ENCODE measurements at regions not wholly inside any gene's neighbourhood (a gene's known extent, or its start where the extent isn't known, plus 50 kb on each side); places are given as distances from the start of the nearest gene placed in this dataset.
A peak's percentile ranks its signal among the peaks of the same experiment; 100 is the strongest.

DNA sequence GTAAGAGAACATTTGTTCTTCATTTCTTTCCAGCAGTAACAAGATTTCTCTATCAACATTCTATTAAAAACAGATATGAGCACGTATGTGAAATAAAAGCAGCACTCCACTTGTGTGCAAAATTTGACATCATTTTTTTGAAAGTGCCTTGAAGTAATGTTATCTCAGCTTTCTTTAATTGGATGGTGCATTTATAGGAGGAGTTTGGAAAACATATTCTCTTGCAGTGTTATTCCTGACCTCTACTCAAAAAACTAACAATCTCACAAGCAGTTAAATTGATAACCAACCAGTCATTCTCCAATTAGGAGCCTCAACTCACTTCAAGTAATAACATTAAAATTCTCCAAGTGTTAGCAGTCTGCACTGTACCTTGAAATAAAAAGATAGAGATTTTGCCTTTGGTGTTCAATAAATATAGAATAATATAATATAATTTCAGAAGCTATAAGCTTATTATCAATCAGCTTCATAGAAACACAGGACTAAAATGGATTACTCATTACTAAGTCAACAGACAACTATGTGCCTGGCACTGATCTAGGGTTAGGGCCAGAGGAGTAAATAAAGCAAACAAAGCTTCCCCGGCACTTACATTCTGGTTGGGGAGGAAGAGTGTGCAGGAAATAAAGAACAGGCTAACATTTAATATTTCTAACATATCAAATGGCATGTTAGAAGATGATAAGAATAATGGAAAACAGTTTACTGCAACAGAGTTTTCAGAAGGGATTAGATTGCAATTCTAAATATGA lies 149.0 kb upstream of the SGK1 start:
- peak; percentile 53 for DNase-seq (ENCODE audit: low spot score)

DNA sequence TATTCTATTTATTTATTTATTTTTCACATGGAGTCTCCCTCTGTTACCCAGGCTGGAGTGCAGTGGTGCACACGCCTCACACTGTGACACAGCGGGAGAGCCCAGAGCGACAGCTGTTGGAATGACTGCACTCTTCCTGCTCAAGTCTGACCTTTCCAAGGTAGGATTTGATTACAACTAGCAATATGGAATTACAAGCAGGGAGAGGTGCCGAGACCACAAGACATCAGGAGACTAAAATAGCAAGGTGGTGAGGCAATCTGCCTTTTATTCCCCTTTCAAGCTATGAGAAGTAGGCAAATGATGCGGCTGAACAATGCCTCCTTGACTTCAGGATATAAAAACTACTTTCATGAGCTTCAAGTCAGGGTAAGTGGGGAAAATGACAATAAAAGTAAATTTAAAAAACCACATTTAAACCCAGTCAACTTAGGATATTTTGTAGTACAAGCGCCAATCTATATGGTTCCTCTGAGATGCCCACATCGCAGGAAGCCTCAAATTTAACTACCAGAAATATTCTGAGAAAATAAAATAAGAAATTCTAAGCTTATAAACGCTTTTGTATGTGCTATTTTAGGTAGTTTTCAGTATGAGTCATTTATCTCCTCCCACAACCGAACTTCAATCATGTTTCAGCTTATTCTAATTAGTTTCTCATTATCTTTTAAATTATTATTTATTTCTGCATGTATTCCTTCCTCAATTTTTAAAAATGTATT lies 146.9 kb upstream of the SGK1 start:
- DNase-seq (ENCODE audit: low spot score), result no peak

DNA sequence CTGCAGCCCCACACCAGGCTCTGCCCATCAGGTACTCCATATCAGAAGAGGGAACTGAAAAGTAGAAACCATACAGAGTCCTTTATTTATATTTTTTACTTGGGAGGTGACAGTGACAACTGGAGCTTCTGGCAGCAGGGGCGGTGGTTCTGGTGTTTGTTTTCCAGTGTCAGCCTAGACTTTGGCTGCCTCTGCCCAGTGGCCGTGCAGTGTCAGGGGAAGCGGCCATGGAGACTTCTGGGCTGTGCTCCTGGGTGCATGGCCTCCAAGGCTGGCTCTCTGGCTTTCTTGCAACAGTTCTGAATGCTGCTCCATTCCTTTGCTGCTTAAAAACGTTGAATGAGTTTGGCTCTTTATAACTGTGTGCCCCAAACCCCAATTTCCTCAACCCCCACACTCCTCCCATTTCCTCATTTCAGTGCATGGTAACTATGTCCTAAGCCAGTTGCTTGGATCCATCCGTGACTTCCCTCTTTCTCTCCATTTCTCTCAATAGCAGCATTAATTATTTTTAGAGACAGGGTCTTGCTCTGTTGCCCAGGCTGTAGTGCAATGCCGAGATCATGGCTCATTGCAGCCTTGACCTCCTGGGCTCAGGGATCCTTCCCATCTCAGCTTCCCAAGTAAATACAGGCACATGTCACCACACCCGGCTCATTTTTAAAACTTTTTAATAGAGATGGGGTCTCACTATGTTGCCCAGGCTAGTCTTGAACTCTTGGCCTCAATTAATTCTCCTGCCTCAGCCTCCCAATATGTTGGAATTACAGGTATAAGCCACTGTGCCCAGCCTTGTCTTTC lies 141.1 kb upstream of the SGK1 start:
- DNase-seq (ENCODE audit: low spot score), result no peak

DNA sequence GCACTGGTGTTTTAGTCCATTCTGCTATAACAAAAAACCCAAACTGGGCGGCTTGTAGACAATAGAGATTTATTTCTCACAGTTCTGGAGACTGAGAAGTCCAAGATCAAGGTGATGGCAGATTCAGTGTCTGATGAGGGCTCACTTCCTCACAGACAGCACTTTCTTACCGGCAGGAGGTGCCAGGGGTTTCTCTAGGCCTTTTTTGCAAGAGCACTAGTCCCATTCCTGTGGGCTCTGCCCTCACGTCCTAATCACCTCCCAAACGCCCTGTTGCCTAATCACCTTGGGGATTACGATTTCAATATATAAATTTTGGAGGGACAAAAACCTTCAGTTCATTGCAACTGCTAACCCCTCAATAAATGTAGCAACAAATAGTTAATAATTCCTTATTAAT lies 140.0 kb upstream of the SGK1 start:
- no peak for DNase-seq (ENCODE audit: low spot score)

DNA sequence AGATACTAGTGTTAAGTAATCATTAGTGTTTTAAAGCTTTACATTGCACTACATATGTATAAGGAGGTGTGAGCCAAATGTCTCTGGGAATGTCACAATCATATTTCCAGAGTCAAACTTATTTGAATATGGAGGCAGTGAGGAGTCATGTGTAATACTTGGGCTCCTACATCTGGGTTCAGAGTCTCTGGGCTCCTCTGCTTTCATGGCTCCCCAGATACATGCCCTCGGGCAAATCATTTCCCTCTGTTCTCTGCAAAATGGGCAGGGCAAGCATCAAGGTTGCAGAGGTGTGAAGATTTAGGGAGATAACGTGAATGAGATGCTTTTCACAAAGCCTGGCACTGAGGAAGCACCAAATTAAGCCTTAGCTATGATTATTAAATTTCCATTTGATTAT lies 138.3 kb upstream of the SGK1 start:
- DNase-seq (ENCODE audit: low spot score), result no peak

DNA sequence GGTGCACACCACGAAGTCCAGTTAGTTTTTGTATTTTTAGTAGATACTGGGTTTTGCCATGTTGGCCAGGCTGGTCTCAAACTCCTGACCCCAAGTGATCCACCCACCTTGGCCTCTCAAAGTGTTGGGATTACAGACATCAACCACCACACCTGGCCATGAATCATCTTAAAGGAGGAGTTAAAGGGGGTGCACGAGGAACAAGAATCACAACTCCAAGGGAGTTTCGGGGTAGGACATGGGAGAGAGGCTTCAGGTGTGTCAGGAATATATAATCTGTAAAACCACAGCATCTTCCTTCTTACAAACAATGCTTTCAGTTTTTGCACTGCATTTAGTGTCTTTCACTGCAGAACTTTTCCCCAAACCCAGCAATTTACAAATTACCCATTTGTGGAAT lies 137.4 kb upstream of the SGK1 start:
- DNase-seq (ENCODE audit: low spot score), result no peak

DNA sequence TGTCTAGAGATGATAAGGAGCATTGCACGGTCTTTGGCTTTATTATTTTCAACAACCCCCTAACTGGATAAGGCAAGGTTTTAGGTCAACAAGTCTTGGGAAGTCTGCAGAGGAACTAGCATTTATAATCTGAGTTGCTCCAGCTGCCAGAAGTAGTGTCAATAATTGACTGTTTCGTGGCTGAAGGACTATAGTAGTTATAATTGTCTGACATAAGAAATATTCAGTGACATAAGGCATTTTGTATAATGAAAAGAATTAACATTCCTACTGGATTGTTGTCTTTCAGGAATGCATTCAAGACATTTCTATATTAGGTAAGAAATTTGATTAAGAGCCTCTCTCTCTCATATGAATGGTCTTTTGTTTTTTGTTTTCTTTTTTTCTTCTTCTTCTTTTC lies 136.9 kb upstream of the SGK1 start:
- DNase-seq (ENCODE audit: low spot score), result no peak

DNA sequence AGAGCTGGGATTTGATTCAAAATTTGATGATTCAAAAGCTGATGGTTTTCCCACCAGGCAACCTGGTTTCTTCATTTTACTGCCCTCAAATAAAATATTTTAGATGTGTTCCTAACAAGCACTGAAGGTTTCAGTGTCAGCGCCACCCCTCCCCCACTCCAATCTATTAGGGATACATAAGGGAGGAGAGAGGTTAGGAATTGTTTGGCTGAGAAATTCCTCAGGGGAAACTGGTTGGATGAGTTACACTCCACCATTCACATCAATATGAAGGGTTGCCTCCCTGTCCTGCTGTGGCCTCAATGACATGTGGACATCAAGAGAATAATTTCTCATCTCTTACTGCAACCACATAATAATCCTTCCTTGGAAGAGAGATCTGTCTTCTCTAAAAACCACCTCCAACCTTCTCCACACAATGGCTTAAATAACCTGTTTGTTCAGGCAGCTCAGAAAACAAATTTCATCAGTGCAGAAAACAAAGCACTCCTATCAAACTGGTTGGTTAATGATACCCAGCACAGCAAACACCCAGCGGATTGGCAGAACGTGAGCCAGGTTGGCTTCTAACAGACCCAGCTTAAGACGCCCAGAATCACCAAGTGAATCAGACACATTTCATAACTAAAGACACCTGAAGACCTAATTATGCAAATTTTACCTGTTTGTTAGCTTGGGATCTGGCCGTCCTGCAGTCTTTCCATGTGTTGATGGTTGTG lies 136.0 kb upstream of the SGK1 start:
- peak; percentile 73 for DNase-seq (ENCODE audit: low spot score)

DNA sequence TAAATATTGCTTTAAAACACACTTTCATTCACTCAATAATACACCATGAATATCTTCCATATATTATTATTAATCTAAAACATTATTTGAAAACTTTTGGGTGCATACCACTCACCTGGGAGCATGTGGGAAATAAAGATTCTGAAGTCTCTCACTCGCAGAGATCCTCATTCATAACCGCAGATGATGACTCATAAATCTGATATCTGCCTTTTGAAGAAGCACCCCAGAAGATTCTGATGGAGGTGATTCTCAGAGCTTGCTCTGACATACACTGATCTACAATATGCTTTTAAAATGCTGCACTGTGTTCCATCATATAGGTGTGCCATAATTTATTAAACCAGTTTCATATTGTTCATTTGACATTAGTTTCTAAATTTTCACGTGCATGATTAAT lies 135.0 kb upstream of the SGK1 start:
- no peak for DNase-seq (ENCODE audit: low spot score)

DNA sequence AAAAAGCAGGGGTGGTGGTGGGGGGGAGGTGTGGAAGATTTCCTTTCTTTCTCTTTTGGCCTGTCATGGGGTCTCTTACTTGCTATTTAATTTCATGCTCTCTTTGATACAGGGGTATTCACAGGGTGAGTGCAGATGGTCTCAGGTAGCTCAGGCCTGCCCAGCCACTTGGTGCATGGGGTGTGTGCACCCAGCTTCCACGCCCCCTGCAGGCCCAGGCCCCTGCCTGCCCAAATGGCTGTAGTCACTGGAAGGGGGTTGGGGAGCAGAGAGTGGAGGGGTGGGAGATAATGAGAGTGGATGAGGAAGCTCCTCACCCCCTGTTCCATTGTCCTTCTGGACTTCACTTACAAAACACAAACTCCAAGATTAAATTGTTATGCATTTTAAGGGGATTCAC lies 133.6 kb upstream of the SGK1 start:
- no peak for DNase-seq (ENCODE audit: low spot score)

DNA sequence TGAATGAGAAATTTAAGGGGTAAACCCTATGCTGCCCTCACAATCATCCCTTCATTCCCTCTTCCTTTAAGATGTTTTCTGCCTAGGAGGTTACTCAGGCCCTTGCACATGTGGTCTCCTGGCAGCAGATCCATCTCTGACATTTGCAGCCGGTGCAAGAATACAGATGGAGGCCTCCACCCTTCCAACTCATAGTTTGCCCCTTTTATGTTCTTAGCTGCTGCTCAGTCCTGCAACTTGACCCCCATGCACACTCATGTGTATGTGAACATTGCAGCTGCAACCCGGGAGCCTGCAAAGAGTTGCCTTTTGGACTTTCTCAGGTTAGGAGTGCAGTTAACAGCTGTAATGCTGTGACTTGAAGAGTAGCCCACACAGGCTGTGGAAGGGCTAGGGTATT lies 131.9 kb upstream of the SGK1 start:
- no peak for DNase-seq (ENCODE audit: low spot score)

DNA sequence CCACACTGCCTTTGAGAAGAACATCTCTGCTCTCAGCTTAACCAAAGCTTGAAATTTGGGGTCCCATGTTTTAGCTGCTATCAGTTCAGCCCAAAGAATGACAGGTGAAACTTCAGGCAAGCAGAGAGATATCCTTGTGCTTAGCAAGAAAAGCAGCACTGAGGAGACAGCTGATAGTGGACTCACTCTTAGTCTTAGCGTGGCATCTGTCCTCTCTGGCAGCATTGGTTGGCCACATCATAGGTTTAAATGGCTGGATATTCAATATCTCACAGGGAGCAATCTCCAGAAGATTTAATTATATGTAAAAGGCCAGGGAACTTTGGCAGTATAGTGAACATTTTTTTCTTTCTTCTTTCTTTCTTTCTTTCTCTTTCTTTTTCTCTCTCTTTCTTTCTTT lies 131.1 kb upstream of the SGK1 start:
- no peak for DNase-seq (ENCODE audit: low spot score)

DNA sequence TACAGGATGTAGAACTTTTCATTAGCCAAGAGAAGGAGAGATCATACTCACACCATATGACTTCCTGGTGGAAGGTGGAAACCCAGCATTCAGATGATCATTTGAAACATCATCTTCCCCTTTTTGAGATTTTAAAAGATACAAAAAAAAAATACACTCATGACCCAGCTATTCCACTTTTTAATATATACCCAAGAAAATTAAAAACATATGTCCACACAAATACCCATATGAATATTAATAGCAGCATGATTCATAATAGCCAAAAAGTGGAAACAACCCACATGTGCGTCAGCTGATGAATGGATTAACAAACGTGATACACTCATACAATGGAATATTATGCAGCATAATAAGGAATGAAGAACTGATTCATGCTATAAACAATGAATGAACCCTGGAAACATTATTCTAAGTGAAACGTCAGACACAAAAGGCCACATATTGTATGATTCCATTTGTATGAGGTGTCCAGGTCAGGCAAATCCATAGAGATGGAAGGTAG lies 130.0 kb upstream of the SGK1 start:
- no peak for DNase-seq (ENCODE audit: low spot score)

DNA sequence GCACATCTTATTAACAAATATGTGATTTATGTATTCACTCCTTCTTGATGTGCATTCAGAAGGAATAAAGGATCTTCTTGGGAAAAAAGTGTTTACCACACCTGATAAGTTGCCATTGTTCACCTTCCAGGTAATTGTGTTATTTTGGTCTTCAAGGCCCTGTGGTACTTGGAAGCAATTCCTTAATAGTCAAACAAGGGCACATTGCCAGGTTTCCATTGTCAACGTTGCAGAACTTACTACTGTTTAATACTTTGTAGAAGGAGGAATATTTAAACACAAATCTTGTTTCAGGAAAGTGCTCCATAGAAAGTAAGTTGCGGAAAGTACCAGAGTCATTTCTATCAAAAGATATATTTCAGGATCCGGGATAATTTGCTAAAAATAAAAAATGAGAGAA lies 129.5 kb upstream of the SGK1 start:
- DNase-seq (ENCODE audit: low spot score), result no peak

DNA sequence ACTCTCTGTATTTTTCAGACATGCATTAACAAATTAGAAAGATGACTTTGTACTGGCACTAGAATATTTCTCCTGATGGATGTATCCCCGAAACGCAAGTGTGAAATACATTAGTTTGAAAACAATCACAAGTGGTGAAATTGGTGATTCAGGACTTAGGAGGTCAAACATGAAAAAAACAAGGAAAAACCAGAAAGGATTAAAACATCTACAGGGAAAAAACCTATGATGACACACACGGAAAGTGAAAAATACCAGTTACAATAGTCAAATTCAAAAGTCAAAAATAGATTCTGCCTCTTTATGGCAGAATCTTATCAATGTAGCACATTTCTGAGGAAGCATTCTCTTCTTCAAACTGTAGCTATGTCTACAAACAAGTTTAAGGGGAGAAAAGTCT lies 129.0 kb upstream of the SGK1 start:
- no peak for DNase-seq (ENCODE audit: low spot score)

DNA sequence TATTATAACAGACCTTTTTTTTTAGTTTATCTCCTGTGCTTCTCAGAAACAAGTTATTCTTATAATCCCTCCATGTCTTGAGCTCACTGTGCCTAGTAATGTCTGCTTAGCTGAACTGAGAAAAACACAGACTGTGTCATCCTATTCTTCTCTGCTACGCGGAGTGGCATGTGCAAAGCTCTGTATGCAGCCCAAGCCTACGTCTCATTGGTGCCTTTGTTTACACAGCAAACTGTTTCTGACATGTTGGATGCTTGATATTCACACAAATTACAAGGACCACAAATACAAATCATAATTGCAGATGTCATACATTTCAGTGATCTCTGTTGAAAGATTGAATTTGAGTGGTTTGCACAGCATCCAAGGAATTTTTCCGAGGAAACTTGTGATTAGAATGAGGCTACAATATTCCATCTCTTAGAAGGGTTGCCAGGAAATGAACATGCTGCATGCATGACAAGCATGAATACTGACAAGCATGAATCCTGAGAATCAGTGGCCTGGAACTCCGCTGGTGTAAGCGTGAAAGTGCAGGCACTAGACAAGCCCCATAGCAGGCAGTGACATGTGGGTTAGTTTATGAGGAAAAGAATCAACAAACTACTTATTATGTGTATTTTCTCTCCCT lies 128.4 kb upstream of the SGK1 start:
- peak; percentile 39 for DNase-seq (ENCODE audit: low spot score)

DNA sequence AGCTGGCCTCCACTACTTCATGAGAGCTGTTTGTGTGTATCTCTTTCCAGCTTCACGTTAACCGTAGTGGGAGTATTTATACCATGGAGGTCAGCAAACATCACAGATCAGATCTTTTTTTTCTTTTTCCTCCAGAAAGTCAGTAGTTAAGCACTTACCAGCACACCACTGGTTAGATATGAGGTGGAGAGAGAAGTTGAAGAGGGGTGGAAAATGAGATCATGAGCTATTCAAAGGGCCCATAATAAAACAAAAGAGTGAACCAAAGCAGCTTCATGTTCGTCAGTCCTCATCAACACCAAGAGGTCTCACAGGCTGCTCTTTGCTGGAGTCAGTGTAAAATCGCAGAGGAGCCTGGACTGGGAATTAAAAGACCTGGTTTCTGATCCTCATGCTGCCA lies 125.1 kb upstream of the SGK1 start:
- DNase-seq (ENCODE audit: low spot score), result no peak

DNA sequence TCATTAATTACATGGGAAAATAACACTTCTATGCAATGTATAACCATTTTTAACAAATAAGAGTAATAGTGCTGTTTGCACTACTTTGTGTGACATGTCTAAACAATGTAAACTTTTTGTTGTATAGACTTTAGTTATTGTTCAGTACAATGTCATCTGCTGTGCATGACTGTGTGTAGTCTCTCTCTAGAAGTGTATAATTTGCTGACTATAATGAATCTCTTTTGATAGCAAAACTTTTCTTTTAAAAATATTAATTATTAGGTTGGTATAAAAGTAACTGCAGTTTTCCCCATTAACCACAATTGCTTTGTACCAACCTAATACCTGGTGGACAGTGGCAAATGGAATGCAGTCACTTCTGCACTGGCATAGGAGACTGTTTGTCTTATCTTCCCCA lies 124.2 kb upstream of the SGK1 start:
- DNase-seq (ENCODE audit: low spot score), result no peak

DNA sequence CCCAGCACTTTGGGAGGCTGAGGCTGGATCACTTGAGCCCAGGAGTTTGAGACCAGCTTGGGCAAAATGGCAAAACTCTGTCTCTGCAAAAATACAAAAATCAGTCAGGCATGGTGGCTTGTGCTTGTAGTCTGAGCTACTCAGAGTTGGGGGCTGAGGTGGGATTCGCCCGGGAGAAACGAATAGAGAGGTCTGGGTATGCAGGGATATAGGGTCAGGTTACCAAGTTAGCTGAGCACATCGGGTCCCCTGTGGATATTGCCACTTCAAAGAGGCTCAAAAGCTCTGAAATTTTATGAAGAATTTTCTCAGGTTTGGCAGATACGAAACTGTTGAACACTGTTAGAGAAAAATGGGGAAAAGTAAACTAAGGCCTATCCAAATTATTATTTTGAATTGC lies 120.9 kb upstream of the SGK1 start:
- DNase-seq (ENCODE audit: low spot score), result no peak

DNA sequence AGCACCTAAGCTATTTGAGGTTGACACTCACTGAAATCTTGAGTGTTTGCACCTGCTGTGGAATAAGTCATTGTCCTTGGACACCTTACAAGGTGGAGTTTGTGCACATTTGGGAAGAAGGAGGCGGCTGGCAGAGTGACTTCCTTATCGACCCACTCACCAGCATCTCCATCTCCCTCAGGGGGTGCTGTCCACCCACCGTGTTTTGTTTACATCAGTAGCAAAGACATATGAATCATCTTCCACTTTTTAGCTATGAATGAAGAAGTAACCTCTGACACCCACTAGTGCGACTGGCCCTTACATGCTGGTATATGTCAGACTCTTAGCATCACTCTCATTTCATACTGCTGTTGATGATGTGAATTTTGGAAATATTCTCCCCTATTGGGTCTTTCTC lies 119.5 kb upstream of the SGK1 start:
- no peak for DNase-seq (ENCODE audit: low spot score)

DNA sequence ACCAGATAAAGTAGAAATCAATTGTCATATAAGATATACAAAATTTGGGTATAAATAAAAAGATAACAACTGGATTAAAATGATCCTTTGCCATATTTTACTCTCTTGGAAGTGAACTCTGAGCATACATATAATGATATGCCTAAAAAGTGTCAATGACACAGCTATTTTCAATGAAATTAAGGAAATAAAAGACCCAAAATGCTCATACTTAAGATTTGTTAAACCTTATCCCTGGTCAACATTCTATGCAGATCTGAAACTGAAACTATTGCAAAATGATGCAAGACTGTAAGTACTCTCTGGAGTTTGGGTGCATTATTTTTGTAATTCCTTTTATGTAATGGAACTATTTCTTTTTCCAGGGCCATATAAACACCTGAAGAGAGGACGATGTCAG lies 119.0 kb upstream of the SGK1 start:
- no peak for DNase-seq (ENCODE audit: low spot score)

Measured in HT-29 (cell line).